H9 (cell line): ENCODE measurements at regions not wholly inside any gene's neighbourhood (a gene's known extent, or its start where the extent isn't known, plus 50 kb on each side); places are given as distances from the start of the nearest gene placed in this dataset.

Experiments used
- DNase-seq: peaks from one replicate; pipeline ENCODE4 v3.0.0-alpha.2; 2017
- H2AFZ ChIP-seq: one replicate; pipeline ENCODE4 v1.6.1; 2013; ENCODE audit warnings: mild to moderate bottlenecking, low read length, control low read depth, moderate library complexity
- H2AK5ac ChIP-seq: 2 replicates; pipeline ENCODE4 v1.6.1; 2013; ENCODE audit warnings: low read length, control low read depth, mixed read lengths; ENCODE audit not compliant: insufficient read length
- H2BK120ac ChIP-seq: one replicate; pipeline ENCODE4 v1.6.1; 2013; ENCODE audit warnings: low read depth, mild to moderate bottlenecking, low read length, control low read depth, inconsistent platforms; ENCODE audit not compliant: poor library complexity, severe bottlenecking
- H2BK12ac ChIP-seq: 2 replicates; pipeline ENCODE4 v1.6.1; 2013; ENCODE audit warnings: low read length, control low read depth, mixed read lengths, low read depth; ENCODE audit not compliant: insufficient read length
- H2BK15ac ChIP-seq: 2 replicates; pipeline ENCODE4 v1.6.1; 2013; ENCODE audit warnings: low read depth, low read length, control low read depth
- H2BK20ac ChIP-seq: one replicate; pipeline ENCODE4 v1.6.1; 2013; ENCODE audit warnings: low read depth, mild to moderate bottlenecking, low read length, control low read depth, inconsistent platforms; ENCODE audit not compliant: poor library complexity, severe bottlenecking
- H2BK5ac ChIP-seq: 2 replicates; pipeline ENCODE4 v1.6.1; 2013; ENCODE audit warnings: low read length, control low read depth, mixed read lengths; ENCODE audit not compliant: insufficient read length
- H3K14ac ChIP-seq: 2 replicates; pipeline ENCODE4 v1.6.1; 2013; ENCODE audit warnings: low read length, control low read depth; ENCODE audit not compliant: insufficient read depth
- H3K18ac ChIP-seq: 2 replicates; pipeline ENCODE4 v1.6.1; 2013; ENCODE audit warnings: low read depth, mild to moderate bottlenecking, mixed read lengths, low read length, control low read depth; ENCODE audit not compliant: insufficient read length
- H3K23ac ChIP-seq: 2 replicates; pipeline ENCODE4 v1.6.1; 2013; ENCODE audit warnings: low read length, control low read depth, mixed read lengths, low read depth; ENCODE audit not compliant: insufficient read length
- H3K23me2 ChIP-seq: 2 replicates; pipeline ENCODE4 v1.6.1; 2013; ENCODE audit warnings: low read depth, mild to moderate bottlenecking, mixed read lengths, low read length, control low read depth; ENCODE audit not compliant: insufficient read length, poor library complexity, severe bottlenecking
- H3K27ac ChIP-seq: 2 replicates; pipeline ENCODE4 v1.5.1; 2013; ENCODE audit warnings: low read length, control low read depth, mixed read lengths, low read depth; ENCODE audit not compliant: insufficient read length
- H3K27me3 ChIP-seq: 2 replicates; pipeline ENCODE4 v1.6.1; 2013; ENCODE audit warnings: low read length, control low read depth, inconsistent platforms; ENCODE audit not compliant: insufficient read depth
- H3K4ac ChIP-seq: 2 replicates; pipeline ENCODE4 v1.6.1; 2013; ENCODE audit warnings: low read depth, mild to moderate bottlenecking, control low read depth, inconsistent platforms, low read length, moderate library complexity
- H3K4me1 ChIP-seq: 2 replicates; pipeline ENCODE4 v1.6.1; 2013; ENCODE audit warnings: low read length, control low read depth, inconsistent platforms; ENCODE audit not compliant: insufficient read depth
- H3K4me2 ChIP-seq: 2 replicates; pipeline ENCODE4 v1.6.1; 2013; ENCODE audit warnings: low read length, control low read depth, mixed read lengths; ENCODE audit not compliant: insufficient read length, insufficient read depth
- H3K56ac ChIP-seq: 2 replicates; pipeline ENCODE4 v1.6.1; 2013; ENCODE audit warnings: low read depth, mild to moderate bottlenecking, mixed read lengths, low read length, control low read depth; ENCODE audit not compliant: insufficient read length
- H3K79me1 ChIP-seq: 2 replicates; pipeline ENCODE4 v1.6.1; 2013; ENCODE audit warnings: low read depth, mild to moderate bottlenecking, moderate library complexity, low read length, control low read depth, inconsistent platforms; ENCODE audit not compliant: insufficient read depth, poor library complexity, severe bottlenecking
- H3K79me2 ChIP-seq: 2 replicates; pipeline ENCODE4 v1.6.1; 2013; ENCODE audit warnings: low read length, control low read depth, inconsistent platforms; ENCODE audit not compliant: insufficient read depth
- H3K9ac ChIP-seq: 2 replicates; pipeline ENCODE4 v1.6.1; 2013; ENCODE audit warnings: low read length, control low read depth, mixed read lengths; ENCODE audit not compliant: insufficient read length; ENCODE audit errors: extremely low read depth
- H3K9me3 ChIP-seq: one replicate; pipeline ENCODE4 v1.6.1; 2013; ENCODE audit warnings: low read depth, low read length, inconsistent platforms; ENCODE audit not compliant: control insufficient read depth
- H3T11ph ChIP-seq: one replicate; pipeline ENCODE4 v1.6.1; 2013; ENCODE audit warnings: mild to moderate bottlenecking, low read length, control low read depth, inconsistent platforms
- H4K20me1 ChIP-seq: one replicate; pipeline ENCODE4 v1.6.1; 2013; ENCODE audit not compliant: control insufficient read depth, insufficient read length, insufficient read depth
- H4K5ac ChIP-seq: 2 replicates; pipeline ENCODE4 v1.6.1; 2013; ENCODE audit warnings: low read depth, mild to moderate bottlenecking, mixed read lengths, low read length, control low read depth; ENCODE audit not compliant: insufficient read length
- H4K8ac ChIP-seq: replicated peaks from 2 replicates; pipeline ENCODE4 v1.6.1; 2013; ENCODE audit warnings: low read length, control low read depth, mixed read lengths, low read depth; ENCODE audit not compliant: insufficient read length
- H4K91ac ChIP-seq: 2 replicates; pipeline ENCODE4 v1.6.1; 2013; ENCODE audit warnings: low read depth, mild to moderate bottlenecking, moderate library complexity, mixed read lengths, low read length, control low read depth; ENCODE audit not compliant: insufficient read length
- H3K27ac Mint-ChIP-seq, 3 experiments: 2 replicates in 2 of 3; 3 replicates in 1 of 3; pipeline ENCODE4 v1.8.0; 2020 to 2021; ENCODE audit warnings: mixed read lengths in 3 of 3, mild to moderate bottlenecking in 1 of 3, moderate library complexity in 1 of 3
- H3K27me3 Mint-ChIP-seq: 2 replicates; pipeline ENCODE4 v1.8.0; 2021; ENCODE audit warnings: low read depth, mild to moderate bottlenecking, moderate library complexity, mixed read lengths
- H3K36me3 Mint-ChIP-seq, 3 experiments: 2 replicates in 2 of 3; 3 replicates in 1 of 3; pipeline ENCODE4 v1.8.0; 2020 to 2021; ENCODE audit warnings: low read depth in 3 of 3, mixed read lengths in 3 of 3; ENCODE audit not compliant: insufficient read depth in 1 of 3
- H3K4me1 Mint-ChIP-seq, 2 experiments: 2 replicates each; pipeline ENCODE4 v1.8.0; 2020; ENCODE audit warnings: mixed read lengths in 2 of 2
- H3K4me3 Mint-ChIP-seq, 2 experiments: 2 replicates in 1 of 2; 3 replicates in 1 of 2; pipeline ENCODE4 v1.8.0; 2020 to 2021; ENCODE audit warnings: mild to moderate bottlenecking in 2 of 2, mixed read lengths in 2 of 2, moderate library complexity in 1 of 2
- H3K9me3 Mint-ChIP-seq, 2 experiments: 2 replicates in 1 of 2; 3 replicates in 1 of 2; pipeline ENCODE4 v1.8.0; 2020; ENCODE audit warnings: mild to moderate bottlenecking in 2 of 2, mixed read lengths in 2 of 2, moderate library complexity in 1 of 2
- WGBS: extraction: QIAGEN DNeasy Blood & Tissue Kit; methylation state at CpG from one replicate; pipeline ENCODE4 v1.1.7; 2013; ENCODE audit warnings: missing lambda C conversion rate, low lambda C conversion rate, mixed read lengths; ENCODE audit not compliant: insufficient read length; ENCODE audit errors: extremely low coverage; 5-methylcytosine and 5-hydroxymethylcytosine counted together
- TF ChIP-seq, protein P1 (sequence below): fragments of 200-600 bp; sonication (generic); conservative IDR thresholded peaks from 3 replicates; pipeline ENCODE4 v1.8.0; 2021; ENCODE audit warnings: antibody characterized with exemption, mild to moderate bottlenecking

GRCh38 chr3:117409256-117409655 is 699.7 kb downstream of the TUSC7 start:
- Mint-ChIP-seq H3K36me3 (peaks cover 0 to 4% (median 2%) of the 10 kb centered on the region in 3 experiments; a peak in 1 of 7 replicates), H3K9me3 (no peaks in the 10 kb centered on the region; a peak in 1 of 5 replicates), H3K4me3 (no peak overlapping the region; a peak in 1 of 5 replicates), H3K4me1 (peaks cover 42 to 49% of the 10 kb centered on the region in 2 experiments), H3K27me3 (no peaks in the 10 kb centered on the region), H3K27ac (no peak overlapping the region)
- no peak overlapping the region for H3K18ac ChIP-seq
- no peak overlapping the region for H4K8ac ChIP-seq
- no peaks in the 10 kb centered on the region for H3K79me1 ChIP-seq
- H3K23ac ChIP-seq = no peak overlapping the region
- no peaks in the 10 kb centered on the region for H3K79me2 ChIP-seq
- H4K5ac ChIP-seq = no peak overlapping the region
- H2BK20ac ChIP-seq = no peak overlapping the region
- H2BK12ac ChIP-seq = no peak overlapping the region
- no peak overlapping the region for H2AFZ ChIP-seq
- no peak overlapping the region for H2BK15ac ChIP-seq
- no peak overlapping the region for H3K9ac ChIP-seq
- WGBS = no CpG with 5 or more reads among the region's 1 CpG
- no peak overlapping the region for H4K91ac ChIP-seq
- H3K4ac ChIP-seq = no peak overlapping the region
- no peaks in the 10 kb centered on the region for H3K27me3 ChIP-seq
- no peak overlapping the region for H3T11ph ChIP-seq
- H2BK5ac ChIP-seq = no peak overlapping the region
- H3K4me2 ChIP-seq = no peak overlapping the region
- H3K23me2 ChIP-seq = no peaks in the 10 kb centered on the region
- peaks cover 5% of the 10 kb centered on the region; the same call in 1 of the 2 replicates for H3K4me1 ChIP-seq
- no peak for DNase-seq
- H3K56ac ChIP-seq = no peak overlapping the region
- H3K27ac ChIP-seq = no peak overlapping the region
- H3K9me3 ChIP-seq = no peaks in the 10 kb centered on the region
- no peak overlapping the region for H3K14ac ChIP-seq
- no peak overlapping the region for H2AK5ac ChIP-seq
- no peak overlapping the region for H2BK120ac ChIP-seq
- TF ChIP-seq, protein P1, sequence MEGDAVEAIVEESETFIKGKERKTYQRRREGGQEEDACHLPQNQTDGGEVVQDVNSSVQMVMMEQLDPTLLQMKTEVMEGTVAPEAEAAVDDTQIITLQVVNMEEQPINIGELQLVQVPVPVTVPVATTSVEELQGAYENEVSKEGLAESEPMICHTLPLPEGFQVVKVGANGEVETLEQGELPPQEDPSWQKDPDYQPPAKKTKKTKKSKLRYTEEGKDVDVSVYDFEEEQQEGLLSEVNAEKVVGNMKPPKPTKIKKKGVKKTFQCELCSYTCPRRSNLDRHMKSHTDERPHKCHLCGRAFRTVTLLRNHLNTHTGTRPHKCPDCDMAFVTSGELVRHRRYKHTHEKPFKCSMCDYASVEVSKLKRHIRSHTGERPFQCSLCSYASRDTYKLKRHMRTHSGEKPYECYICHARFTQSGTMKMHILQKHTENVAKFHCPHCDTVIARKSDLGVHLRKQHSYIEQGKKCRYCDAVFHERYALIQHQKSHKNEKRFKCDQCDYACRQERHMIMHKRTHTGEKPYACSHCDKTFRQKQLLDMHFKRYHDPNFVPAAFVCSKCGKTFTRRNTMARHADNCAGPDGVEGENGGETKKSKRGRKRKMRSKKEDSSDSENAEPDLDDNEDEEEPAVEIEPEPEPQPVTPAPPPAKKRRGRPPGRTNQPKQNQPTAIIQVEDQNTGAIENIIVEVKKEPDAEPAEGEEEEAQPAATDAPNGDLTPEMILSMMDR = no peak
- H4K20me1 ChIP-seq = no peaks in the 10 kb centered on the region
